GM21515 (cell line): ENCODE measurements at regions not wholly inside any gene's neighbourhood (a gene's known extent, or its start where the extent isn't known, plus 50 kb on each side); places are given as distances from the start of the nearest gene placed in this dataset.

Source experiments
- ATAC-seq: cut with Tn5 transposase; IDR thresholded peaks from one replicate; pipeline ENCODE4 v1.9.1; 2021; ENCODE audit not compliant: unreplicated experiment

GRCh38 chr9:22279636-22280035, 167.0 kb upstream of the DMRTA1 start:
- no peak for ATAC-seq

DNA sequence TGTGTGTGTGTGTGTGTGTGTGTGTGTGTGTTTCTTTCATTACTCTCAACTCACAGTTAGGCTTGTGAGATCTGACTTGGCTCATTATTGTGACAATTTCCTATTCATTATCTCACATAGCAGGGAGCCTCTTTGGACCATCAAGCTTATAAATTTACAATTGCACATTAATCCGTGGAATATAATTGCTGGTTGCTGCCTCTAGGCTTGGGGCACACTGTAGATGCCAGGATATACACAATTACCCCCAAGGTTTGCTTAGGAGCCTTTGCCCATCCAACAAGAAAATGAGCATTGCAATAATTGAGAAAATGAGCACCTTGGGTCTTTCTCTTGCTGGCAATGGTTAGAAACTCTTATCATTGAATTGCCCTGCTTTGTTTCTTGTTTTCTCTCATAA, 161.6 kb upstream of the DMRTA1 start:
- no peak for ATAC-seq

- ATAC-seq: no peak
These were observed 160.0 kb upstream of the DMRTA1 start for GRCh38 chr9:22286661-22287060.

- ATAC-seq: no peak
These were observed 158.0 kb upstream of the DMRTA1 start for GRCh38 chr9:22288661-22289060.

DNA sequence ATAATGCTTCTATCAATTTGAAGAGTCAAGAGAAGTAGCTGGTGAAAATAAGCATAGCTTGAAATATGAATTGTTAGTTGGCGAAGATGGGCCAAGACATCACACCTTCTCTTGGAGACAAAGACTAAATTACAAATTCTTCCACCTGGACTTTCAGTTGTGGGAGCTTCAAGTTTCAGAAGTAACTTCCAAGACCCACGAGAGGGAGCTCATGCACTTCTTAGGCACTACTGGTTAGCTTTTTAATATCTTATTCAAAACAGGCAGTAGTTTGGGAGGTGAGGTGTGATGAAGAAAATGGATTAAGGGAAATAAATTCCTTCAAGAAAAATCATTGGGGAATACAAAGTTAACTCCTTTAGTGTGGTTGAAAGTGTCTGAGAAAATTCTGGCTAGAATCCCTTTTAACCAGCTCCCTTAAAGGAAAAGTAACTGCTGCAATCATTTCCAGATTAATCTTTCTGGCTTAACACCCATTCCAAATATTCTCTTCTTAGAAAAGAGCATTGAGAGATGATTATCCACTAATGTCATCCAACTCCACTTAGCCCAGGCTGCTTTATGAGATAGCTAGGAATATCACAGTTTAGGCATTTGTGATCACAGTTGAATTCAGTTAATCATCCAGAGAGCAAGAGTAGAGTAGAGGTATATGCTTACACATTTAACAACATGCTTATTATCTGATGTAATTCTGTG, 139.5 kb upstream of the DMRTA1 start:
- no peak for ATAC-seq

DNA sequence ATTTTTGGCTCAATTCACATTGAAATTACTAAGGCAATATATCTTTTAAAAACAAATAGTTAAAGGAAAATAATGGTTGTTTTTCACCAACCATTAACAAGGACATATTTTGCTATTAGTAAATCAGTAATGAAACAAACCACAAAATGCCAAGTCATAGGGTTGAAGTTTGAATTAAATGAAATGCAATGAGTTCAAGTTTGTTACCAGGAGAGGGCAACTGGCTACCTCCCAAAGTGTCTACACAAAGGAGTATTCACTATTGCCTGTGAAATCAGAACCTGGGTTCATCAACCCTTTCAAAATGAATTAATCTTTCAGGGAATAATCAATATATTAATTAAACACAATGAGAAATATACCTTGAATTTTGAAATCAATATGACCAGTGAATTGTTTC, 138.4 kb upstream of the DMRTA1 start:
- ATAC-seq: no peak

- no peak for ATAC-seq
These were observed 130.0 kb upstream of the DMRTA1 start for GRCh38 chr9:22316645-22317044.

GRCh38 chr9:22331533-22331932, 115.1 kb upstream of the DMRTA1 start:
- ATAC-seq: no peak

- no peak for ATAC-seq
These were observed 114.4 kb upstream of the DMRTA1 start for GRCh38 chr9:22332202-22332601.

DNA sequence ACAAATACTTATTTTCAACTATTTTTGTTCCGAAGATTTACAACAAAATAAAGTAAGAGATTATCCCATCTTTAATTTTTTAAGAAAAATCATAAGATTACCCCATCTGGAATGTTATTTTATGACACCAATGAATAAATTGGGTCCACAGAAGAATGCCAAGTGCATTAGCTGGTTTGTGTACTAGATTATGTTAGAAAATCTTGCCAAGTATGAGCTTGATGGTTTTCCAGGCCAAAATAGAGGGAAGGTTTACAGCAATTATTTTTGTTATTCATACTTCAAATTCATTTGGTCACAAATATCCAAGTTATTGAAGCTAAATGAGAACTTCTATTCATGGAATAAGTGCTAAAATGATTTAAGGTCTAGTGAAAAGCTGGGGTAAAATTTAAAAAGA, 109.4 kb upstream of the DMRTA1 start:
- ATAC-seq: no peak

DNA sequence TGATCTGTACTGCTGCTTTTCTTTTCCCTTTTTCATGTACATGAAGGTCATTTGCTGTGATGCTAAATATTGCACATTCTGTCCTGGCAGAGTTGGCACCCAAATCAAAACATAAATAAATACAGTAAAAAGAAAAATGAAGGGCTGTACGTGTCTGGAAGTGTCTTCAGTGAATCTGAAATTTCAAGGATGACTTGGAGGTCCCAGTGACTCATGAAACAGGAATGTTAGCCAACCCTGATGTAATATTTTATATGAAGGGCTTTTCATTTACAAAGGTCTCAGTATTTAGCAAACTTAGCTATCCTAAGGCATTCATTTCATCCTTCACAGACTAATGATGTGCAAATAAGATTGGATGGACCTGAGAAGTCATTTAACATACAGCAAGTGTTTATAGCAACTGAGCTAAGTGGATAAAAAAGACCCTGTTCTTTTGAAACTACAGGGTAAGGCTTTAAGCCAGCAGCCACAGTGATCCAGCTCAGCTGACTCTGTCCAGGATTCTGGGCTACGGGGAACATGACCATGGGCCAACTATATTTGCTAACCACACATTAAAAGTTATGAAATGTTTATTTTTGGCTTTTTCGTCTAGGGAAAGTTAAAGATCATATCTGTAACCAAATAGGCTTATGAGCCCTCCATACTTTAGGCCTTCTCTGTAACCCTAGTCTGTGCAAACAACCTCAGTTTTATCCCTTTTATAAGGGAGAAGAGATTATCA, 104.0 kb upstream of the DMRTA1 start:
- no peak for ATAC-seq

GRCh38 chr9:22343218-22343611, 103.4 kb upstream of the DMRTA1 start:
- no peak for ATAC-seq

- no peak for ATAC-seq
These were observed 91.8 kb upstream of the DMRTA1 start for GRCh38 chr9:22354699-22355384.

GRCh38 chr9:22356985-22357384, 89.6 kb upstream of the DMRTA1 start:
- ATAC-seq: no peak

DNA sequence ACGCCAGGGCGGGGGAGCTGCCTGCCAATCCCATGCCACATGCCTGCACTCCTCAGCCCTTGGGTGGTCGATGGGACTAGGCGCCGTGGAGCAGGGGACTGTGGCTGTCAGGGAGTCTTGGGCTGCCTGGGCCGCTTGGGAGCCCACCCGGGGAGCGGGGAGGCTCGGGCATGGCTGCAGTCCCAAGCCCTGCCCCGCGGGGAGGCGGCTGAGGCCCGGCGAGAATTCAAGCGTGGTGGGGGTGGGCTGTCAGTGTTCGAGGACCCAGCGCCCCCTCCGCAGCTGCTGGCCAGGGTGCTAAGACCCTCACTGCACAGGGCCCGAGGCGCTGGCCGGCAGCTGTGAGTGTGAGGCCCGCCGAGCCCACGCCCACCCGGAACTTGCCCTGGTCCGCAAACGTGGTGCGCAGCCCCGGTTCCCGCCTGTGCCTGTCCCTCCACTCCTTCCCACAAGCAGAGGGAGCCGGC, 83.2 kb upstream of the DMRTA1 start:
- no peak for ATAC-seq

- no peak for ATAC-seq
These were observed 73.0 kb upstream of the DMRTA1 start for GRCh38 chr9:22373636-22374035.

DNA sequence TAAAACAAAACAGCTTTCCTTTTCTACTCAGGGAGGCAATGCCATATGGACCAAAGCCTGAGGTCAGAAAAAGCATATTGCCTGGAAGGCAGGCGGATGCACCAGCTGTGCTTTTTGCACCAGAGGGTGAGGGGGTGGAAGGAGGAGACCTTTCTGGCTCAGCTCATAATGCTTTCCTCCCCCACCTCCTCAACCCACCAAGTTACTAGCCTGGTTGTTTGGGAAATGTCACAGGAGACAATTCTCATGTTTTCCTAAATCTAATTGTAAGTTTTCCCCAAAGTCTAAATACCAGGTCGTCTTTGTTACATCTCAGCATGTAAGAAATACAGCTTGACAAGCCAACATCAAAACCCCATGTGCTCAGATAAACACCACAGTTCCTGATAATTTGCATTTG, 72.6 kb upstream of the DMRTA1 start:
- no peak for ATAC-seq

DNA sequence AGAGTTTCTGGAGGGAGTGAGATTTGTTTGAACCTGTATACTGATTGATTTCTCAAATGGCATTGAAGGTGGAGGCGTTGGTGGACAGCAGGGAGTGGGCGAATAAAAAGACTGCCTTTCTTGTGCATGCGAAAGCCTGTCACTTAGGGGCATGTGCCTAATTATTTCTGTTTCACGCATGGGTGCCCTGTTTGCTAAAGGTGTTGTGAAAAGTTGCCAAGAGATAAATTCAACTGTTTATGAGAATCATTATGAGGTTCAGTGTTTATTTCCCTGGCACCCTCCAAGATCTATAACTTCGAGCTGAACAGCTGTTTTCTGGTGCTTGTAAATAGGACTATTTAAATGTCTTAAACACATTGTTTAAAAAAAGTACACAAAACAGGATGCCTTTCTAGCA, 67.4 kb upstream of the DMRTA1 start:
- ATAC-seq: no peak

- ATAC-seq: no peak
These were observed 65.5 kb upstream of the DMRTA1 start for GRCh38 chr9:22381170-22381569.

DNA sequence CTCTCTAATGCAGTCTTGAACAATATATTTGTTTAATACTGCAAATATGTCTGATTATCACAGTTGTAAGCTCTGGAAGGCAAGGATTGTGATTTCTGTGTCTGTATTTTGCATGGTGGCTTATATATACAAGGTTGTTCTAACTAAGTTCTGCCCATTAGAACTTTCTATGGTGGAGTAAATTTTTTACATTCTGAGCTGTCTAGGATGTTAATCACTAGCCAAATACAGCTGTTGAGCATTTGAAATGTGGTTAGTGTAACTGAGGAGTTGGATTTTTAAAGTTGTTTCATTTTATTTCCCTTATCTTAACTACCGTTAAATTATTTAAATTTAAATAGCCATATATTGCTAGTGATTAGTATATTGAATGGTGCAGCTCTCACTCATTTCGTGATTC, 64.3 kb upstream of the DMRTA1 start:
- ATAC-seq: no peak

GRCh38 chr9:22383718-22384117, 62.9 kb upstream of the DMRTA1 start:
- no peak for ATAC-seq

DNA sequence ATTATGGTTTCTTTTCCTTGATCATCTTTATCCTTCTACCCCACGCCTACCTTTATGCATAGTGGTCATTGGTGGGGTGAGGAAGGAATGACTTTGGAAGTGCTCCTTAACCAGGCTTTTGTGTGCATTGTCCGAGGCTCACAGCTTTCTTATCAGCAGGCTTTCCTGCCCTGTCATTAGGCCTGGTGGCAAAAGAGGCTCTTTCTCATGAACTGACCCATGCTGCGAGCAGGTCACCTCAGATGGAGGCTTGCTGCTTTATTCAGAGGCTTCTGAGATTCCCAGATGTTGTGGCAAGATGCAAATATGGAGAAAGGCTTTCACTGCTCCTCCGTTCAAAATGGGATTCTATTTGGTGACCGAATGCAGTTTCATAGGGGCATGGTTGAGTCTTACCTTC, 57.4 kb upstream of the DMRTA1 start:
- ATAC-seq: no peak
